GM12878 (cell line): ENCODE measurements at regions not wholly inside any gene's neighbourhood (a gene's known extent, or its start where the extent isn't known, plus 50 kb on each side); places are given as distances from the start of the nearest gene placed in this dataset.

ENCODE experiments used
- DPF2 ChIP-seq: fragments of 450-650 bp; IDR thresholded peaks from 2 replicates; pipeline ENCODE4 v1.6.1; 2017; ENCODE audit warnings: mild to moderate bottlenecking
- EZH2 ChIP-seq: IDR thresholded peaks from 2 replicates; pipeline ENCODE4 v1.6.1; 2012; ENCODE audit warnings: low read depth, mild to moderate bottlenecking, control low read depth, inconsistent platforms, low read length, borderline replicate concordance; ENCODE audit not compliant: control insufficient read depth
- GATAD2B ChIP-seq: fragments of 450-650 bp; conservative IDR thresholded peaks from 2 replicates; pipeline ENCODE4 v1.6.1; 2017; ENCODE audit warnings: low read depth, mild to moderate bottlenecking, moderate library complexity
- HDAC2 ChIP-seq: fragments of 200-600 bp; sonication (generic); IDR thresholded peaks from 2 replicates; pipeline ENCODE4 v1.6.1; 2017
- KAT2A ChIP-seq: conservative IDR thresholded peaks from 2 replicates; pipeline ENCODE4 v1.6.1; 2011; ENCODE audit warnings: low read depth, low read length; ENCODE audit not compliant: control insufficient read depth
- NFIC ChIP-seq: IDR thresholded peaks from 2 replicates; pipeline ENCODE4 v1.6.1; 2012; ENCODE audit warnings: low read depth, mild to moderate bottlenecking, inconsistent platforms, low read length, moderate library complexity
- POLR2A ChIP-seq: IDR thresholded peaks from 2 replicates; pipeline ENCODE4 v1.6.1; 2011; ENCODE audit warnings: low read depth, mild to moderate bottlenecking, low read length
- RAD21 ChIP-seq: IDR thresholded peaks from 2 replicates; pipeline ENCODE4 v1.6.1; 2011; ENCODE audit warnings: mild to moderate bottlenecking, low read depth, low read length, moderate library complexity; ENCODE audit not compliant: insufficient read depth
- RAD51 ChIP-seq: fragments of 450-650 bp; IDR thresholded peaks from 2 replicates; pipeline ENCODE4 v1.6.1; 2016; ENCODE audit warnings: moderate library complexity, mild to moderate bottlenecking, inconsistent platforms
- TARDBP ChIP-seq: IDR thresholded peaks from 2 replicates; pipeline ENCODE4 v1.6.1; 2016; ENCODE audit warnings: borderline replicate concordance
- USF2 ChIP-seq: IDR thresholded peaks from 2 replicates; pipeline ENCODE4 v1.6.1; 2011; ENCODE audit warnings: low read depth, low read length, improper control_type of control experiment, borderline replicate concordance
- WRNIP1 ChIP-seq: IDR thresholded peaks from 2 replicates; pipeline ENCODE4 v1.6.1; 2011; ENCODE audit warnings: low read depth, low read length, improper control_type of control experiment, borderline replicate concordance
- TF ChIP-seq, protein P1 (sequence below), 3 experiments: IDR thresholded peaks in 2 of 3; conservative IDR thresholded peaks in 1 of 3; 2 replicates each; pipeline ENCODE4 v1.5.1; 2011; ENCODE audit warnings: low read depth in 3 of 3, low read length in 3 of 3, mild to moderate bottlenecking in 3 of 3, control low read depth in 2 of 3, moderate library complexity in 2 of 3, inconsistent platforms in 1 of 3, mixed read lengths in 1 of 3; ENCODE audit not compliant: control insufficient read depth in 2 of 3, insufficient read depth in 1 of 3; ENCODE audit errors: extremely low read depth in 1 of 3

DNA sequence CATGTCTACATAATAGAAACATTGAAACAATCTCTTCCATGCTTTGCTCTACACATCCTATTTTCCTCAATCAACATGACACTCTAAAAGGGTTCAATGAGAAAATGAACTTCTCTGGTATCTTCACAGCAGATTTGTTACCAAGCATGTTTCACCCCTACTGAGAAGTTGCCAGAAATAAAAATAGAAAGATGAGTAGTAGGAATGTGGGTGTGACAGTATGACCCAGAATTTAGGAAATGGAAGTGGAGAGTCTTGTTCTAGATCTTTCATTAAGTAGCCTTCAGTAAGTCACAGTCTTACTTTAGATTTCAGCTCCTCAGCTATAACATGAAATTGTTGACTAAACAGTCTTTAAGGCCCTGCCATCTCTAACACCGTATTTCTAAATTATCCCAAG, 581.8 kb downstream of the EFNA5 start:
- TF ChIP-seq POLR2A (no peak), KAT2A (no peak), RAD51 (no peak), USF2 (no peak), WRNIP1 (no peak), HDAC2 (no peak), RAD21 (no peak), GATAD2B (no peak), DPF2 (no peak), NFIC (no peak), EZH2 (no peak), TARDBP (no peak)
- TF ChIP-seq, protein P1, sequence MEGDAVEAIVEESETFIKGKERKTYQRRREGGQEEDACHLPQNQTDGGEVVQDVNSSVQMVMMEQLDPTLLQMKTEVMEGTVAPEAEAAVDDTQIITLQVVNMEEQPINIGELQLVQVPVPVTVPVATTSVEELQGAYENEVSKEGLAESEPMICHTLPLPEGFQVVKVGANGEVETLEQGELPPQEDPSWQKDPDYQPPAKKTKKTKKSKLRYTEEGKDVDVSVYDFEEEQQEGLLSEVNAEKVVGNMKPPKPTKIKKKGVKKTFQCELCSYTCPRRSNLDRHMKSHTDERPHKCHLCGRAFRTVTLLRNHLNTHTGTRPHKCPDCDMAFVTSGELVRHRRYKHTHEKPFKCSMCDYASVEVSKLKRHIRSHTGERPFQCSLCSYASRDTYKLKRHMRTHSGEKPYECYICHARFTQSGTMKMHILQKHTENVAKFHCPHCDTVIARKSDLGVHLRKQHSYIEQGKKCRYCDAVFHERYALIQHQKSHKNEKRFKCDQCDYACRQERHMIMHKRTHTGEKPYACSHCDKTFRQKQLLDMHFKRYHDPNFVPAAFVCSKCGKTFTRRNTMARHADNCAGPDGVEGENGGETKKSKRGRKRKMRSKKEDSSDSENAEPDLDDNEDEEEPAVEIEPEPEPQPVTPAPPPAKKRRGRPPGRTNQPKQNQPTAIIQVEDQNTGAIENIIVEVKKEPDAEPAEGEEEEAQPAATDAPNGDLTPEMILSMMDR (IDR thresholded peaks at IDR 0.05 in 2 of 3, conservative IDR thresholded peaks at IDR 0.05 in 1 of 3; ENCODE audit: control insufficient read depth in 2 of 3, extremely low read depth in 1 of 3, insufficient read depth in 1 of 3, low read depth in 3 of 3, low read length in 3 of 3) = no peak
